ENCODE measurements at regions not wholly inside any gene's neighbourhood (a gene's known extent, or its start where the extent isn't known, plus 50 kb on each side); places are given as distances from the start of the nearest gene placed in this dataset.

GRCh38 chr6:2535506-2535905 is 215.2 kb downstream of the MYLK4 start:
- no peak for DNase-seq (ENCODE audit: low read depth)

- no peak for DNase-seq (ENCODE audit: low read depth)
Observed at GRCh38 chr6:2534406-2535042, 216.2 kb downstream of the MYLK4 start.

GRCh38 chr6:2531426-2532215 is 219.1 kb downstream of the MYLK4 start:
- no peak for DNase-seq (ENCODE audit: low read depth)

- no peak for DNase-seq (ENCODE audit: low read depth)
Observed at GRCh38 chr6:2529211-2529719, 221.5 kb downstream of the MYLK4 start.

- DNase-seq (ENCODE audit: low read depth) = no peak
Observed at GRCh38 chr6:2528156-2528555, 222.6 kb downstream of the MYLK4 start.

- DNase-seq (ENCODE audit: low read depth) = no peak
Observed at GRCh38 chr6:2526766-2527165, 224.0 kb downstream of the MYLK4 start.

GRCh38 chr6:2524090-2524489 is 226.6 kb downstream of the MYLK4 start:
- DNase-seq (ENCODE audit: low read depth) = no peak

- no peak for DNase-seq (ENCODE audit: low read depth)
Observed at GRCh38 chr6:2523061-2523460, 227.7 kb downstream of the MYLK4 start.

GRCh38 chr6:2522521-2522920 is 228.2 kb downstream of the MYLK4 start:
- DNase-seq (ENCODE audit: low read depth) = no peak

- DNase-seq (ENCODE audit: low read depth) = no peak
Observed at GRCh38 chr6:2517855-2518473, 232.8 kb downstream of the MYLK4 start.

- DNase-seq (ENCODE audit: low read depth) = no peak
Observed at GRCh38 chr6:2517401-2517800, 233.3 kb downstream of the MYLK4 start.

- no peak for DNase-seq (ENCODE audit: low read depth)
Observed at GRCh38 chr6:2516059-2516458, 234.7 kb downstream of the MYLK4 start.

- no peak for DNase-seq (ENCODE audit: low read depth)
Observed at GRCh38 chr6:2514965-2515543, 235.7 kb downstream of the MYLK4 start.

- no peak for DNase-seq (ENCODE audit: low read depth)
Observed at GRCh38 chr6:2512802-2513201, 237.9 kb downstream of the MYLK4 start.

GRCh38 chr6:2510316-2510715 is 240.4 kb downstream of the MYLK4 start:
- DNase-seq (ENCODE audit: low read depth) = no peak

GRCh38 chr6:2509711-2510110 is 241.0 kb downstream of the MYLK4 start:
- no peak for DNase-seq (ENCODE audit: low read depth)

- DNase-seq (ENCODE audit: low read depth) = no peak
Observed at GRCh38 chr6:2508071-2508470, 242.7 kb downstream of the MYLK4 start.

- no peak for DNase-seq (ENCODE audit: low read depth)
Observed at GRCh38 chr6:2507521-2508037, 243.1 kb downstream of the MYLK4 start.

GRCh38 chr6:2507016-2507415 is 243.7 kb downstream of the MYLK4 start:
- no peak for DNase-seq (ENCODE audit: low read depth)

- no peak for DNase-seq (ENCODE audit: low read depth)
Observed at GRCh38 chr6:2505624-2506023, 245.1 kb downstream of the MYLK4 start.

GRCh38 chr6:2504495-2505064 is 246.1 kb downstream of the MYLK4 start:
- no peak for DNase-seq (ENCODE audit: low read depth)

GRCh38 chr6:2503816-2504494 is 246.8 kb downstream of the MYLK4 start:
- no peak for DNase-seq (ENCODE audit: low read depth)

Data from stimulated activated CD8-positive, alpha-beta memory T cell treated with anti-CD3 and anti-CD28 coated beads, Interleukin-12 subunit alpha, Interleukin-12 subunit beta, amount 100 ng/mL, for 1 hour (primary cell).